GM23338 (cell line): ENCODE measurements at regions not wholly inside any gene's neighbourhood (a gene's known extent, or its start where the extent isn't known, plus 50 kb on each side); places are given as distances from the start of the nearest gene placed in this dataset.

Experiments
- TF ChIP-seq, protein P1 (sequence below): IDR thresholded peaks from one replicate; pipeline ENCODE4 v1.6.1; 2018; ENCODE audit warnings: antibody characterized with exemption; ENCODE audit not compliant: unreplicated experiment
- TF ChIP-seq, protein P2 (sequence below), 2 experiments: fragments of 200-600 bp in 1 of 2; sonication (generic) in 1 of 2; conservative IDR thresholded peaks; 2 replicates each; pipeline versions ENCODE4 v1.5.1 to v1.6.1; 2016 to 2017; ENCODE audit warnings: antibody characterized with exemption in 2 of 2, low read depth in 2 of 2, mild to moderate bottlenecking in 2 of 2, moderate library complexity in 1 of 2

DNA sequence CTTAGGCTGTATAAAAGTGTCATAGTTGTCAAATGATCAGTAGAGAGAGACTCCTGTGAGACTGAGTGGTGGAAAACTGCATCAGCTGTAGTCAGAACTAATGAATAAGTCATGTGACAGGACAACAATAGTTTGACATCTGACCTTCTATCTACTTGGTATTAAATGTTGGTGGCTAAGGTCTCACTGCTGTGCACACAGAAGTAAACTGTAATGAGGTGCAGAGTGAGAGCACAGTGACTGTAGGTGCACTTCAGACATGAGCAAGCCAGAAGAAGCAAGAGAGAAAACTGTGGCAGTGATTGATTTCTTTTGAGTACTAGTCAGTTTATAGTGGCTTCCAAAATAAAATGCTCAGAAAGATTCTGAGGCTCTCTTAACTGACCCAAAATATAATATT lies 803.6 kb downstream of the RAPGEF2 start:
- TF ChIP-seq, protein P1, sequence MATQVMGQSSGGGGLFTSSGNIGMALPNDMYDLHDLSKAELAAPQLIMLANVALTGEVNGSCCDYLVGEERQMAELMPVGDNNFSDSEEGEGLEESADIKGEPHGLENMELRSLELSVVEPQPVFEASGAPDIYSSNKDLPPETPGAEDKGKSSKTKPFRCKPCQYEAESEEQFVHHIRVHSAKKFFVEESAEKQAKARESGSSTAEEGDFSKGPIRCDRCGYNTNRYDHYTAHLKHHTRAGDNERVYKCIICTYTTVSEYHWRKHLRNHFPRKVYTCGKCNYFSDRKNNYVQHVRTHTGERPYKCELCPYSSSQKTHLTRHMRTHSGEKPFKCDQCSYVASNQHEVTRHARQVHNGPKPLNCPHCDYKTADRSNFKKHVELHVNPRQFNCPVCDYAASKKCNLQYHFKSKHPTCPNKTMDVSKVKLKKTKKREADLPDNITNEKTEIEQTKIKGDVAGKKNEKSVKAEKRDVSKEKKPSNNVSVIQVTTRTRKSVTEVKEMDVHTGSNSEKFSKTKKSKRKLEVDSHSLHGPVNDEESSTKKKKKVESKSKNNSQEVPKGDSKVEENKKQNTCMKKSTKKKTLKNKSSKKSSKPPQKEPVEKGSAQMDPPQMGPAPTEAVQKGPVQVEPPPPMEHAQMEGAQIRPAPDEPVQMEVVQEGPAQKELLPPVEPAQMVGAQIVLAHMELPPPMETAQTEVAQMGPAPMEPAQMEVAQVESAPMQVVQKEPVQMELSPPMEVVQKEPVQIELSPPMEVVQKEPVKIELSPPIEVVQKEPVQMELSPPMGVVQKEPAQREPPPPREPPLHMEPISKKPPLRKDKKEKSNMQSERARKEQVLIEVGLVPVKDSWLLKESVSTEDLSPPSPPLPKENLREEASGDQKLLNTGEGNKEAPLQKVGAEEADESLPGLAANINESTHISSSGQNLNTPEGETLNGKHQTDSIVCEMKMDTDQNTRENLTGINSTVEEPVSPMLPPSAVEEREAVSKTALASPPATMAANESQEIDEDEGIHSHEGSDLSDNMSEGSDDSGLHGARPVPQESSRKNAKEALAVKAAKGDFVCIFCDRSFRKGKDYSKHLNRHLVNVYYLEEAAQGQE: no peak
- TF ChIP-seq, protein P2, sequence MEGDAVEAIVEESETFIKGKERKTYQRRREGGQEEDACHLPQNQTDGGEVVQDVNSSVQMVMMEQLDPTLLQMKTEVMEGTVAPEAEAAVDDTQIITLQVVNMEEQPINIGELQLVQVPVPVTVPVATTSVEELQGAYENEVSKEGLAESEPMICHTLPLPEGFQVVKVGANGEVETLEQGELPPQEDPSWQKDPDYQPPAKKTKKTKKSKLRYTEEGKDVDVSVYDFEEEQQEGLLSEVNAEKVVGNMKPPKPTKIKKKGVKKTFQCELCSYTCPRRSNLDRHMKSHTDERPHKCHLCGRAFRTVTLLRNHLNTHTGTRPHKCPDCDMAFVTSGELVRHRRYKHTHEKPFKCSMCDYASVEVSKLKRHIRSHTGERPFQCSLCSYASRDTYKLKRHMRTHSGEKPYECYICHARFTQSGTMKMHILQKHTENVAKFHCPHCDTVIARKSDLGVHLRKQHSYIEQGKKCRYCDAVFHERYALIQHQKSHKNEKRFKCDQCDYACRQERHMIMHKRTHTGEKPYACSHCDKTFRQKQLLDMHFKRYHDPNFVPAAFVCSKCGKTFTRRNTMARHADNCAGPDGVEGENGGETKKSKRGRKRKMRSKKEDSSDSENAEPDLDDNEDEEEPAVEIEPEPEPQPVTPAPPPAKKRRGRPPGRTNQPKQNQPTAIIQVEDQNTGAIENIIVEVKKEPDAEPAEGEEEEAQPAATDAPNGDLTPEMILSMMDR (conservative IDR thresholded peaks at IDR 0.05; ENCODE audit: low read depth in 2 of 2): no peak
